Hepatocyte (in vitro differentiated cells): ENCODE measurements at regions not wholly inside any gene's neighbourhood (a gene's known extent, or its start where the extent isn't known, plus 50 kb on each side); places are given as distances from the start of the nearest gene placed in this dataset.

Experiments
- DNase-seq: peaks from one replicate; pipeline ENCODE4 v3.0.0-alpha.2; 2016; ENCODE audit warnings: low spot score
- H2AFZ ChIP-seq: fragments of 200-600 bp; sonication (generic); 2 replicates; pipeline ENCODE4 v1.6.0; 2016; ENCODE audit warnings: antibody characterized with exemption, mild to moderate bottlenecking
- H3K27ac ChIP-seq: fragments of 200-600 bp; sonication (generic); 2 replicates; pipeline ENCODE4 v1.5.1; 2016; ENCODE audit warnings: mild to moderate bottlenecking
- H3K27me3 ChIP-seq: fragments of 200-600 bp; sonication (generic); 2 replicates; pipeline ENCODE4 v1.6.1; 2016
- H3K36me3 ChIP-seq: fragments of 200-600 bp; sonication (generic); replicated peaks from 2 replicates; pipeline ENCODE4 v1.5.1; 2016; ENCODE audit warnings: low read depth; ENCODE audit not compliant: insufficient read depth
- H3K4me1 ChIP-seq: fragments of 200-600 bp; sonication (generic); 2 replicates; pipeline ENCODE4 v1.5.1; 2016; ENCODE audit warnings: mild to moderate bottlenecking, moderate library complexity; ENCODE audit not compliant: insufficient read depth
- H3K4me2 ChIP-seq: fragments of 200-600 bp; sonication (generic); 2 replicates; pipeline ENCODE4 v1.6.0; 2016
- H3K4me3 ChIP-seq: fragments of 200-600 bp; sonication (generic); 2 replicates; pipeline ENCODE4 v1.5.1; 2016; ENCODE audit warnings: mild to moderate bottlenecking
- H3K79me2 ChIP-seq: fragments of 200-600 bp; sonication (generic); 2 replicates; pipeline ENCODE4 v1.6.0; 2017; ENCODE audit warnings: mild to moderate bottlenecking
- H3K9me2 ChIP-seq: fragments of 200-600 bp; sonication (generic); replicated peaks from 2 replicates; pipeline ENCODE4 v1.6.0; 2017; ENCODE audit warnings: mild to moderate bottlenecking; ENCODE audit not compliant: insufficient read depth
- H3K9me3 ChIP-seq: fragments of 200-600 bp; sonication (generic); 2 replicates; pipeline ENCODE4 v1.5.1; 2016; ENCODE audit warnings: low read depth, mild to moderate bottlenecking
- H4K20me1 ChIP-seq: fragments of 200-600 bp; sonication (generic); 2 replicates; pipeline ENCODE4 v1.6.0; 2016; ENCODE audit warnings: mild to moderate bottlenecking; ENCODE audit not compliant: insufficient read depth, poor library complexity, severe bottlenecking
- CTCF ChIP-seq: fragments of 200-600 bp; sonication (generic); IDR thresholded peaks from 2 replicates; pipeline ENCODE4 v1.5.1; 2016; ENCODE audit warnings: antibody characterized with exemption, mild to moderate bottlenecking; ENCODE audit not compliant: poor library complexity
- EZH2 ChIP-seq: fragments of 200-600 bp; sonication (generic); IDR thresholded peaks from 2 replicates; pipeline ENCODE4 v1.6.1; 2016; ENCODE audit warnings: antibody characterized with exemption, mild to moderate bottlenecking, borderline replicate concordance
- EZH2phosphoT487 ChIP-seq: fragments of 200-600 bp; sonication (generic); IDR thresholded peaks from one replicate; pipeline ENCODE4 v1.6.1; 2018; ENCODE audit warnings: antibody characterized with exemption, mild to moderate bottlenecking, low read depth, moderate library complexity; ENCODE audit not compliant: unreplicated experiment, severe bottlenecking
- WGBS: methylation state at CpG from one replicate; pipeline ENCODE4 v1.1.6; 2016; ENCODE audit warnings: low lambda C conversion rate; ENCODE audit errors: missing lambda C conversion rate; 5-methylcytosine and 5-hydroxymethylcytosine counted together

- TF ChIP-seq CTCF (no peak), EZH2 (no peak), EZH2phosphoT487 (no peak)
- DNase-seq: no peak
- Histone ChIP-seq H3K79me2 (no peaks in the 10 kb centered on the region), H3K36me3 (no peaks in the 10 kb centered on the region), H3K4me3 (no peak overlapping the region), H3K4me1 (peaks cover 16% of the 10 kb centered on the region), H3K4me2 (no peak overlapping the region), H3K27me3 (no peaks in the 10 kb centered on the region), H2AFZ (no peak overlapping the region), H3K27ac (peak overlapping the region; percentile 21), H3K9me3 (no peaks in the 10 kb centered on the region), H3K9me2 (no peaks in the 10 kb centered on the region), H4K20me1 (no peaks in the 10 kb centered on the region)
- WGBS: 88% methylated on average over 2 of the region's 2 CpGs
Observed at GRCh38 chr10:44196008-44196320, 188.9 kb downstream of the CXCL12 start.

GRCh38 chr10:44195112-44196007 lies 189.5 kb downstream of the CXCL12 start:
- H3K36me3 ChIP-seq: no peaks in the 10 kb centered on the region
- no peaks in the 10 kb centered on the region for H4K20me1 ChIP-seq
- H3K4me1 ChIP-seq: peaks cover 16% of the 10 kb centered on the region
- TF ChIP-seq EZH2phosphoT487 (no peak), CTCF (no peak), EZH2 (no peak)
- peak overlapping the region; percentile 9 for H3K4me2 ChIP-seq
- no peak overlapping the region for H3K4me3 ChIP-seq
- H2AFZ ChIP-seq: no peak overlapping the region
- H3K9me3 ChIP-seq: no peaks in the 10 kb centered on the region
- H3K79me2 ChIP-seq: no peaks in the 10 kb centered on the region
- H3K27ac ChIP-seq: peak overlapping the region; percentile 21
- H3K9me2 ChIP-seq: no peaks in the 10 kb centered on the region
- peak; percentile 65 for DNase-seq
- 54% methylated on average over 9 of the region's 9 CpGs for WGBS
- H3K27me3 ChIP-seq: no peaks in the 10 kb centered on the region

GRCh38 chr10:44194435-44194834 lies 190.5 kb downstream of the CXCL12 start:
- H4K20me1 ChIP-seq: no peaks in the 10 kb centered on the region
- H3K36me3 ChIP-seq: no peaks in the 10 kb centered on the region
- no peaks in the 10 kb centered on the region for H3K27me3 ChIP-seq
- no peak for DNase-seq
- H2AFZ ChIP-seq: no peak overlapping the region
- no peak overlapping the region for H3K4me2 ChIP-seq
- H3K27ac ChIP-seq: no peak overlapping the region
- WGBS: 75% methylated on average over 2 of the region's 2 CpGs
- H3K9me3 ChIP-seq: no peaks in the 10 kb centered on the region
- H3K4me3 ChIP-seq: no peak overlapping the region
- no peaks in the 10 kb centered on the region for H3K9me2 ChIP-seq
- peaks cover 16% of the 10 kb centered on the region for H3K4me1 ChIP-seq
- TF ChIP-seq EZH2 (no peak), EZH2phosphoT487 (no peak), CTCF (no peak)
- H3K79me2 ChIP-seq: no peaks in the 10 kb centered on the region
